ENCODE measurements at regions not wholly inside any gene's neighbourhood (a gene's known extent, or its start where the extent isn't known, plus 50 kb on each side); places are given as distances from the start of the nearest gene placed in this dataset.

DNA sequence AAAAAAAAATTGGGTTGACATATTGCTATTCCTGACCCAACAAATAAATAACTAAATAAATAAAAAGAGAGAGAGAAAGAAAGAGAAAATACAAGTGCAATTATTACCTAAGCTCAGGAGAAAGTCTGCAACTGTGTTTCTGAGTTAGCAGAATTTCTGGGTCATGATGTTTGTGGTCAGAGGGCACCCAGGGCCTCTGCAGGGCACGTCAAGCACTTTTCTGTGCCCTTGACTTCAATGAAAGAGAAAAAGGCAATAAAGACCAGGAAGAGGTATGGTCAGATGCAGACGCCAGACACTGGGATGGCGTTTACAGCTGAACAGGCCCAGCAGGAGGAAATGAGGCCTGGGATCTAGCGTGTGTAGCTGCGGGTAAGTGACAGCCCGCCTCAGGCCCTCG, 160.9 kb upstream of the GDF10 start:
- no peaks in the 10 kb centered on the region for H3K36me3 ChIP-seq (ENCODE audit: control insufficient read depth in 4 of 4, insufficient read depth in 3 of 4, low read depth in 1 of 4, low read length in 3 of 4)
- WGBS = 82% methylated on average over 7 of the region's 7 CpGs
- H3K4me3 ChIP-seq (ENCODE audit: low read depth in 1 of 3, low read length in 3 of 3) = no peak overlapping the region
- no peaks in the 10 kb centered on the region for H3K4me1 ChIP-seq (ENCODE audit: control insufficient read depth in 4 of 4, insufficient read depth in 4 of 4, low read length in 3 of 4)
- no peak overlapping the region for H3K9ac ChIP-seq (ENCODE audit: low read depth in 1 of 2, low read length in 2 of 2)
- no peak for DNase-seq (ENCODE audit: low spot score)
- no peaks in the 10 kb centered on the region for H3K9me3 ChIP-seq (ENCODE audit: control insufficient read depth in 4 of 4, low read length in 3 of 4)
- no peaks in the 10 kb centered on the region for H3K27me3 ChIP-seq (ENCODE audit: control insufficient read depth in 4 of 4, insufficient read depth in 4 of 4, low read length in 3 of 4)
- TF ChIP-seq EGR1 (IDR thresholded peaks at IDR 0.05; ENCODE audit: low read depth in 2 of 2) = no peak
- TF ChIP-seq RAD21 (IDR thresholded peaks at IDR 0.05) = no peak
- TF ChIP-seq GABPA (IDR thresholded peaks at IDR 0.05 in 1 of 2, conservative IDR thresholded peaks at IDR 0.05 in 1 of 2) = no peak
- TF ChIP-seq CTCF (IDR thresholded peaks at IDR 0.05; ENCODE audit: low read depth, low read length, missing input control) = no peak
- TF ChIP-seq, protein P1, sequence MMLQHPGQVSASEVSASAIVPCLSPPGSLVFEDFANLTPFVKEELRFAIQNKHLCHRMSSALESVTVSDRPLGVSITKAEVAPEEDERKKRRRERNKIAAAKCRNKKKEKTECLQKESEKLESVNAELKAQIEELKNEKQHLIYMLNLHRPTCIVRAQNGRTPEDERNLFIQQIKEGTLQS (IDR thresholded peaks at IDR 0.05) = no peak
- TF ChIP-seq FOXA2 (IDR thresholded peaks at IDR 0.05) = no peak
- TF ChIP-seq FOXA1 (IDR thresholded peaks at IDR 0.05) = no peak
- no peak for TF ChIP-seq REST (IDR thresholded peaks at IDR 0.05)
- TF ChIP-seq HNF4A (conservative IDR thresholded peaks at IDR 0.05) = no peak
- TF ChIP-seq SP1 (IDR thresholded peaks at IDR 0.05) = no peak
- no peak for TF ChIP-seq YY1 (IDR thresholded peaks at IDR 0.05)
- TF ChIP-seq, protein P2, sequence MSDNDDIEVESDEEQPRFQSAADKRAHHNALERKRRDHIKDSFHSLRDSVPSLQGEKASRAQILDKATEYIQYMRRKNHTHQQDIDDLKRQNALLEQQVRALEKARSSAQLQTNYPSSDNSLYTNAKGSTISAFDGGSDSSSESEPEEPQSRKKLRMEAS (IDR thresholded peaks at IDR 0.05) = no peak
- TF ChIP-seq TAF1 (conservative IDR thresholded peaks at IDR 0.05) = no peak
- no peak for TF ChIP-seq JUND (IDR thresholded peaks at IDR 0.05)
- TF ChIP-seq, protein P3, sequence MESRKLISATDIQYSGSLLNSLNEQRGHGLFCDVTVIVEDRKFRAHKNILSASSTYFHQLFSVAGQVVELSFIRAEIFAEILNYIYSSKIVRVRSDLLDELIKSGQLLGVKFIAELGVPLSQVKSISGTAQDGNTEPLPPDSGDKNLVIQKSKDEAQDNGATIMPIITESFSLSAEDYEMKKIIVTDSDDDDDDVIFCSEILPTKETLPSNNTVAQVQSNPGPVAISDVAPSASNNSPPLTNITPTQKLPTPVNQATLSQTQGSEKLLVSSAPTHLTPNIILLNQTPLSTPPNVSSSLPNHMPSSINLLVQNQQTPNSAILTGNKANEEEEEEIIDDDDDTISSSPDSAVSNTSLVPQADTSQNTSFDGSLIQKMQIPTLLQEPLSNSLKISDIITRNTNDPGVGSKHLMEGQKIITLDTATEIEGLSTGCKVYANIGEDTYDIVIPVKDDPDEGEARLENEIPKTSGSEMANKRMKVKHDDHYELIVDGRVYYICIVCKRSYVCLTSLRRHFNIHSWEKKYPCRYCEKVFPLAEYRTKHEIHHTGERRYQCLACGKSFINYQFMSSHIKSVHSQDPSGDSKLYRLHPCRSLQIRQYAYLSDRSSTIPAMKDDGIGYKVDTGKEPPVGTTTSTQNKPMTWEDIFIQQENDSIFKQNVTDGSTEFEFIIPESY (IDR thresholded peaks at IDR 0.05) = no peak
- TF ChIP-seq RXRA (IDR thresholded peaks at IDR 0.05) = no peak
- no peak for TF ChIP-seq NR2F2 (IDR thresholded peaks at IDR 0.05)
- no peak for TF ChIP-seq HNF4G (IDR thresholded peaks at IDR 0.05)
- H3K27ac ChIP-seq (ENCODE audit: low read depth in 1 of 2, low read length in 2 of 2) = no peak overlapping the region

Data from liver (tissue), 8 donors.